Vagina (tissue), 2 donors: ENCODE measurements at regions not wholly inside any gene's neighbourhood (a gene's known extent, or its start where the extent isn't known, plus 50 kb on each side); places are given as distances from the start of the nearest gene placed in this dataset.

Experiments
- CTCF ChIP-seq, 3 experiments: fragments of 450-650 bp in 2 of 3; fragments of 200-600 bp in 1 of 3; sonication (generic) in 1 of 3; IDR thresholded peaks; one replicate each; pipeline ENCODE4 v1.5.1; 2017 to 2019; ENCODE audit warnings: antibody characterized with exemption in 3 of 3, mild to moderate bottlenecking in 2 of 3, moderate library complexity in 2 of 3
- POLR2A ChIP-seq, 2 donors: fragments of 450-650 bp; IDR thresholded peaks; one replicate each; pipeline ENCODE4 v1.6.1; 2017; ENCODE audit warnings: antibody characterized with exemption in 2 of 2, mild to moderate bottlenecking in 2 of 2, moderate library complexity in 2 of 2
- POLR2AphosphoS5 ChIP-seq, 2 donors: sonication (generic); formaldehyde crosslinking; IDR thresholded peaks; one replicate each; pipeline ENCODE4 v1.9.0; 2017; ENCODE audit warnings: antibody characterized with exemption in 2 of 2, mild to moderate bottlenecking in 2 of 2, low read depth in 1 of 2; ENCODE audit not compliant: insufficient read depth in 1 of 2

GRCh38 chr18:30510882-30511281, 531.7 kb downstream of the DSC3 start:
- no peak for TF ChIP-seq CTCF (IDR thresholded peaks at IDR 0.05)
- TF ChIP-seq POLR2A (IDR thresholded peaks at IDR 0.05), result no peak
- no peak for TF ChIP-seq POLR2AphosphoS5 (IDR thresholded peaks at IDR 0.05; ENCODE audit: insufficient read depth in 1 of 2, low read depth in 1 of 2)
